Tibial artery (tissue), 4 donors: ENCODE measurements at regions not wholly inside any gene's neighbourhood (a gene's known extent, or its start where the extent isn't known, plus 50 kb on each side); places are given as distances from the start of the nearest gene placed in this dataset.
"Not testable (repeated sequence)": the region's sequence is repeated elsewhere in the genome, so short reads cannot be mapped to it uniquely, and the experiment has no call there.

ENCODE experiments used
- DNase-seq, 2 donors: peaks; one replicate each; pipeline ENCODE4 v3.0.0-alpha.2; 2019
- H3K27ac ChIP-seq, 2 donors: fragments of 200-600 bp; sonication (generic) in 1 of 2; 1 replicate in 1 of 2; 2 replicates in 1 of 2; pipeline ENCODE4 v1.5.1; 2018 to 2019; ENCODE audit warnings: mild to moderate bottlenecking in 1 of 2
- H3K27me3 ChIP-seq, 2 donors: fragments of 200-600 bp; sonication (generic) in 1 of 2; one replicate each; pipeline versions ENCODE4 v1.5.1 to v1.6.0; 2016 to 2019
- H3K36me3 ChIP-seq, 3 donors: fragments of 200-600 bp; sonication (generic) in 2 of 3; one replicate each; pipeline ENCODE4 v1.5.1; 2016 to 2019; ENCODE audit warnings: mild to moderate bottlenecking in 2 of 3
- H3K4me1 ChIP-seq, 4 donors: fragments of 200-600 bp; sonication (generic) in 2 of 4; 1 replicate in 3 of 4; 2 replicates in 1 of 4; pipeline ENCODE4 v1.5.1; 2016 to 2019
- H3K4me3 ChIP-seq, 2 donors: fragments of 200-600 bp; sonication (generic) in 1 of 2; 1 replicate in 1 of 2; 2 replicates in 1 of 2; pipeline ENCODE4 v1.5.1; 2018 to 2019; ENCODE audit warnings: mild to moderate bottlenecking in 2 of 2
- H3K9me3 ChIP-seq, 3 donors: fragments of 200-600 bp; sonication (generic) in 1 of 3; one replicate each; pipeline ENCODE4 v1.5.1; 2016 to 2019
- intact Hi-C: fragments of 100-400 bp; cut with DNase I; formaldehyde crosslinking; loops from one replicate; pipeline ENCODE4 v1.15.0; 2023; ENCODE audit warnings: low total_unique reads
- TF ChIP-seq, protein P1 (sequence below), 2 experiments: fragments of 200-600 bp in 1 of 2; fragments of 450-650 bp in 1 of 2; IDR thresholded peaks; one replicate each; pipeline ENCODE4 v1.5.1; 2017 to 2019; ENCODE audit warnings: antibody characterized with exemption in 2 of 2, mild to moderate bottlenecking in 1 of 2, moderate library complexity in 1 of 2

DNA sequence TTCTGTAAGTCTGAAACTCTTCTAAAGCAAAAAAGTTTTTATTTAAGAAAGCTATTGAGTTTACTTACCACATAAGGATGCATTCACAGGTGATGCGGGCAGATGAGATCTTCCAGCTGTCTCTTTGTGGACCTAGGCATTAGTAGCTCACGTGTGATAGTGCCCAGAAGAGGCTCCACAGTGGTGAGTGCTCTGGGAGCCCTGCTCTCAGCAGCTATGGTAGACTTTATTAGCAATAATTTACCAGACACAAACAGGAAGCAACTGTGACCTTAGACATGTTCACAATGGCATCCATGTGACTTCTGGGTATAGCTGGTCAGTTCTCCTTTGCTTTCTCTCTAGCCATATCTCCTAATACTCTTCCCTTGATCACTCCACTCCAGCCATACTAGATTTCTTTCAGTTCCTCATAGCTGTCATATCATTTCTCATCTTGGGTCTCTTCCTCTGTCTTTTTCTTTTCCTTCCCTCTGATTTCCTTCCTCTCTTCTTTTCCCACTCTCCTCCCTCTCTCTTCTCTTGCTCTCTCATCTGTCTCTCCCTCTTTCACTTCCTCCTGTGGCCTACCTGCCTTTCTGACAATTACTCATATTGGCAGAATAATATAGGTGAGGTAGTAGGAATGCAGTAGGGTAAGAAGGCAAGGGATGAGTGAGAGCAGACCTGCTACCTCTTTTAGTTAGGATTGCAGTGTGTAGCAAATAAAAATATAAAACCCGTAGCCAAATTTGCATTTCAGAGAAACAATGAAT is 75.2 kb upstream of the SCAF11 start:
- H3K36me3 ChIP-seq, result no peaks in the 10 kb centered on the region
- no peak overlapping the region for H3K4me3 ChIP-seq
- H3K4me1 ChIP-seq, result no peaks in the 10 kb centered on the region
- TF ChIP-seq, protein P1, sequence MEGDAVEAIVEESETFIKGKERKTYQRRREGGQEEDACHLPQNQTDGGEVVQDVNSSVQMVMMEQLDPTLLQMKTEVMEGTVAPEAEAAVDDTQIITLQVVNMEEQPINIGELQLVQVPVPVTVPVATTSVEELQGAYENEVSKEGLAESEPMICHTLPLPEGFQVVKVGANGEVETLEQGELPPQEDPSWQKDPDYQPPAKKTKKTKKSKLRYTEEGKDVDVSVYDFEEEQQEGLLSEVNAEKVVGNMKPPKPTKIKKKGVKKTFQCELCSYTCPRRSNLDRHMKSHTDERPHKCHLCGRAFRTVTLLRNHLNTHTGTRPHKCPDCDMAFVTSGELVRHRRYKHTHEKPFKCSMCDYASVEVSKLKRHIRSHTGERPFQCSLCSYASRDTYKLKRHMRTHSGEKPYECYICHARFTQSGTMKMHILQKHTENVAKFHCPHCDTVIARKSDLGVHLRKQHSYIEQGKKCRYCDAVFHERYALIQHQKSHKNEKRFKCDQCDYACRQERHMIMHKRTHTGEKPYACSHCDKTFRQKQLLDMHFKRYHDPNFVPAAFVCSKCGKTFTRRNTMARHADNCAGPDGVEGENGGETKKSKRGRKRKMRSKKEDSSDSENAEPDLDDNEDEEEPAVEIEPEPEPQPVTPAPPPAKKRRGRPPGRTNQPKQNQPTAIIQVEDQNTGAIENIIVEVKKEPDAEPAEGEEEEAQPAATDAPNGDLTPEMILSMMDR (IDR thresholded peaks at IDR 0.05), result no peak
- no peaks in the 10 kb centered on the region for H3K27me3 ChIP-seq
- no peak overlapping the region for H3K27ac ChIP-seq
- no peaks in the 10 kb centered on the region for H3K9me3 ChIP-seq
- DNase-seq, result no peak
- intact Hi-C loops, result no loop called here

DNA sequence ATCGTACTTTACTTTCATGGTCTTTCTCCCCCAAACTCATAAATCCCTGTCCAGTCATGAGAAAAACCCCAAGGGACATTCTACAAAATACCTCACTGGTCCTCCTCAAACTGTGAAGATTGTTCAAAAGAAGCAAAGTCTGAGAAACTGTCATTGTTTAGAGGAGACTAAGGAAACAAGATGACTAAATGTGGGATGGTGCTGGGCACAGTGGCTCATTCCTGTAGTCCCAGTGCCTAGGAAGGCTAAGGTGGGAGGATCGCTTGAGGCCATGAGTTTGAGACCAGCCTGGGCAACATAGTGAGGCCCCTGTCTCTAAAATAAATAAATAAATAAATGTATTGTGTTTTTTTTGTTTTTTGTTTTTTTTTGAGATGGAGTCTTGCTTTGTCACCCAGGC is 74.2 kb upstream of the SCAF11 start:
- Histone ChIP-seq H3K27ac (no peak overlapping the region), H3K4me1 (no peaks in the 10 kb centered on the region), H3K27me3 (no peaks in the 10 kb centered on the region), H3K9me3 (peaks cover 0 to under 1% (median 0%) of the 10 kb centered on the region in 3 donors), H3K36me3 (no peaks in the 10 kb centered on the region), H3K4me3 (no peak overlapping the region)
- intact Hi-C loops, result no loop called here
- TF ChIP-seq, protein P1 (IDR thresholded peaks at IDR 0.05), result no peak
- no peak for DNase-seq

DNA sequence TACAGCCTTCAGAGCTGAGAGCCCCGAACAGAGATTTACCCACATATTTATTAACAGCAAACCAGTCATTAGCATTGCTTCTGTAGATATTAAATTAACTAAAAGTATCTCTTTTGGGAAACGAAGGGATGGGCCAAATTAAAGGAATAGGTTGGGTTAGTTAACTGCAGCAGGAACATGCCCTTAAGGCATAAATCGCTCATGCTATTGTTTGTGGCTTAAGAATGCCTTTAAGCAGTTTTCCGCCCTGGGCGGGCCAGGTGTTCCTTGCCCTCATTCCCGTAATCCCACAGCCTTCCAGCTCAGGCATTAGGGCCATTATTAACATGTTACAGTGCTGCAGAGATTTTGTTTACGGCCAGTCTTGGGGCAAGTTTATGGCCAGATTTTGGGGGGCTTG is 68.3 kb upstream of the SCAF11 start:
- H3K27me3 ChIP-seq, intact Hi-C loops, H3K27ac ChIP-seq, H3K4me3 ChIP-seq, H3K4me1 ChIP-seq, DNase-seq, H3K36me3 ChIP-seq: not testable (repeated sequence)
- H3K9me3 ChIP-seq, result peaks cover 0 to 16% (median 8%) of the 10 kb centered on the region in 3 donors

DNA sequence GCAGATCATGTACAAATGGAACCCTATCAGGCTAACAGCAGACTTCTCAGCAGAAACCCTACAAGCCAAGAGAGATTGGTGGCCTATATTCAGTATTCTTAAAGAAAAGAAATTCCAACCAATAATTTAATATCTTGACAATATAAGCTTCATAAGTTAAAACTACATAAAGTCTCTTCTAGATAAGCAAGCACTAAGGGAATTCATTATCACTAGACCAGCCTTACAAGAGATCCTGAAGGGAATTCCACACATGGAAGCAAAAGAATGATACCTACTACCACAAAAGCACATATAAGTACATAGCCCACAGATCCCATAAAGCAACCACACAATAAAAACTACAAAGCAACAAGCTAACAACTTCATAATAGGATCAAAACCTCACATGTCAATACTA is 60.4 kb upstream of the SCAF11 start:
- TF ChIP-seq, protein P1 (IDR thresholded peaks at IDR 0.05), result no peak
- no peak for DNase-seq
- intact Hi-C loops, result no loop called here
- peaks cover 0 to 45% (median 39%) of the 10 kb centered on the region in 3 donors for H3K9me3 ChIP-seq
- H3K27me3 ChIP-seq, result no peaks in the 10 kb centered on the region
- no peaks in the 10 kb centered on the region for H3K4me1 ChIP-seq
- no peak overlapping the region for H3K4me3 ChIP-seq
- no peak overlapping the region for H3K27ac ChIP-seq
- H3K36me3 ChIP-seq, result no peaks in the 10 kb centered on the region

- no peak overlapping the region for H3K4me3 ChIP-seq
- TF ChIP-seq, protein P1 (IDR thresholded peaks at IDR 0.05), result no peak
- no peaks in the 10 kb centered on the region for H3K36me3 ChIP-seq
- DNase-seq, result no peak
- no peaks in the 10 kb centered on the region for H3K4me1 ChIP-seq
- H3K27ac ChIP-seq, result no peak overlapping the region
- peaks cover 0 to 45% (median 39%) of the 10 kb centered on the region in 3 donors for H3K9me3 ChIP-seq
- intact Hi-C loops, result no loop called here
- H3K27me3 ChIP-seq, result no peaks in the 10 kb centered on the region
Measured at GRCh38 chr12:46049665-46050064, 59.3 kb upstream of the SCAF11 start.

GRCh38 chr12:46046436-46046835 is 56.1 kb upstream of the SCAF11 start:
- no peak for DNase-seq
- H3K4me3 ChIP-seq, result no peak overlapping the region
- H3K4me1 ChIP-seq, result no peaks in the 10 kb centered on the region
- intact Hi-C loops, result no loop called here
- no peak overlapping the region for H3K27ac ChIP-seq
- TF ChIP-seq, protein P1 (IDR thresholded peaks at IDR 0.05), result no peak
- H3K9me3 ChIP-seq, result peaks cover 0 to 38% (median 37%) of the 10 kb centered on the region in 3 donors
- no peaks in the 10 kb centered on the region for H3K27me3 ChIP-seq
- no peaks in the 10 kb centered on the region for H3K36me3 ChIP-seq
